Kidney tubule cell (primary cell): ENCODE measurements at regions not wholly inside any gene's neighbourhood (a gene's known extent, or its start where the extent isn't known, plus 50 kb on each side); places are given as distances from the start of the nearest gene placed in this dataset.
A peak's percentile ranks its signal among the peaks of the same experiment; 100 is the strongest.

ENCODE experiments used
- DNase-seq: peaks from one replicate; pipeline ENCODE4 v3.0.0-alpha.2; 2018; ENCODE audit warnings: low spot score

GRCh38 chr17:36864827-36865430 lies 72.3 kb upstream of the LHX1 start:
- DNase-seq, result no peak

GRCh38 chr17:36867716-36868341 lies 69.4 kb upstream of the LHX1 start:
- no peak for DNase-seq

- no peak for DNase-seq
Observed at GRCh38 chr17:36868777-36869176, 68.5 kb upstream of the LHX1 start.

- DNase-seq, result no peak
Observed at GRCh38 chr17:36869441-36869840, 67.8 kb upstream of the LHX1 start.

- peak; percentile 32 for DNase-seq
Observed at GRCh38 chr17:36869856-36870719, 67.2 kb upstream of the LHX1 start.

GRCh38 chr17:36870720-36870999 lies 66.6 kb upstream of the LHX1 start:
- no peak for DNase-seq

GRCh38 chr17:36875698-36876293 lies 61.5 kb upstream of the LHX1 start:
- DNase-seq, result no peak

GRCh38 chr17:36876966-36877365 lies 60.3 kb upstream of the LHX1 start:
- no peak for DNase-seq

- no peak for DNase-seq
Observed at GRCh38 chr17:36877771-36878170, 59.5 kb upstream of the LHX1 start.

GRCh38 chr17:36878216-36878615 lies 59.1 kb upstream of the LHX1 start:
- DNase-seq, result no peak

GRCh38 chr17:36879027-36879426 lies 58.2 kb upstream of the LHX1 start:
- DNase-seq, result no peak

GRCh38 chr17:36879624-36880131 lies 57.6 kb upstream of the LHX1 start:
- no peak for DNase-seq

- peak; percentile 52 for DNase-seq
Observed at GRCh38 chr17:36880268-36880905, 56.9 kb upstream of the LHX1 start.

- no peak for DNase-seq
Observed at GRCh38 chr17:36881323-36881722, 56.0 kb upstream of the LHX1 start.

- DNase-seq, result no peak
Observed at GRCh38 chr17:36884495-36885152, 52.7 kb upstream of the LHX1 start.

GRCh38 chr17:36885153-36885735 lies 52.0 kb upstream of the LHX1 start:
- no peak for DNase-seq

- no peak for DNase-seq
Observed at GRCh38 chr17:36885771-36886377, 51.4 kb upstream of the LHX1 start.
